ENCODE measurements at regions not wholly inside any gene's neighbourhood (a gene's known extent, or its start where the extent isn't known, plus 50 kb on each side); places are given as distances from the start of the nearest gene placed in this dataset.

DNA sequence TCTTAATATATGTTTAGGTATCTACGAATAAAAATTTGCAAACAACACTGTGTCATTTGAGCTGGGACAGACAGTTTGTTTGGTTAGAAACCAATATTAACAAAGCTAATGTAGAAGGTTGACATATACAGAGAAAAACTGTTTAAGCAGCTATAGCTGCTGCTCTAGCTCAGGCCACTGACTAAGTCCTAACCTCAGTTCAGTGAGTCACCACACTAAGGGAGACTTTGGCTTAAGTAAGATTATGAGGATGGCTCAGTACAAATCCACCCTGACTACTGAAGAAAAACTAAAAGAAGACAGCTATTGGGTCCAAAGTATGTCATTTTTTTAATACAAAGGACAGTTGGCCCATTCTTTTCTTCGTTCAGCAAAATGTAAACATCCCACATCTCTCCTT is 717.3 kb upstream of the ACTRT1 start:
- TF ChIP-seq, protein P1, sequence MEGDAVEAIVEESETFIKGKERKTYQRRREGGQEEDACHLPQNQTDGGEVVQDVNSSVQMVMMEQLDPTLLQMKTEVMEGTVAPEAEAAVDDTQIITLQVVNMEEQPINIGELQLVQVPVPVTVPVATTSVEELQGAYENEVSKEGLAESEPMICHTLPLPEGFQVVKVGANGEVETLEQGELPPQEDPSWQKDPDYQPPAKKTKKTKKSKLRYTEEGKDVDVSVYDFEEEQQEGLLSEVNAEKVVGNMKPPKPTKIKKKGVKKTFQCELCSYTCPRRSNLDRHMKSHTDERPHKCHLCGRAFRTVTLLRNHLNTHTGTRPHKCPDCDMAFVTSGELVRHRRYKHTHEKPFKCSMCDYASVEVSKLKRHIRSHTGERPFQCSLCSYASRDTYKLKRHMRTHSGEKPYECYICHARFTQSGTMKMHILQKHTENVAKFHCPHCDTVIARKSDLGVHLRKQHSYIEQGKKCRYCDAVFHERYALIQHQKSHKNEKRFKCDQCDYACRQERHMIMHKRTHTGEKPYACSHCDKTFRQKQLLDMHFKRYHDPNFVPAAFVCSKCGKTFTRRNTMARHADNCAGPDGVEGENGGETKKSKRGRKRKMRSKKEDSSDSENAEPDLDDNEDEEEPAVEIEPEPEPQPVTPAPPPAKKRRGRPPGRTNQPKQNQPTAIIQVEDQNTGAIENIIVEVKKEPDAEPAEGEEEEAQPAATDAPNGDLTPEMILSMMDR (conservative IDR thresholded peaks at IDR 0.05; ENCODE audit: low read depth, low read length), result no peak
- no peak for TF ChIP-seq EZH2 (IDR thresholded peaks at IDR 0.05; ENCODE audit: borderline replicate concordance, low read depth, low read length, poor library complexity, severe bottlenecking)
